ENCODE measurements at regions not wholly inside any gene's neighbourhood (a gene's known extent, or its start where the extent isn't known, plus 50 kb on each side); places are given as distances from the start of the nearest gene placed in this dataset.

- H3K27me3 ChIP-seq (ENCODE audit: insufficient read depth, low read length) = no peaks in the 10 kb centered on the region
- H3K4me3 ChIP-seq (ENCODE audit: low read length) = no peak overlapping the region
- H3K36me3 ChIP-seq (ENCODE audit: insufficient read depth, low read length) = no peaks in the 10 kb centered on the region
- H3K4me1 ChIP-seq (ENCODE audit: insufficient read depth, low read length) = no peaks in the 10 kb centered on the region
- no peak overlapping the region for H2AFZ ChIP-seq (ENCODE audit: low read depth, low read length)
- H3K9me3 ChIP-seq (ENCODE audit: low read length) = peaks cover 3% of the 10 kb centered on the region
Observed at GRCh38 chr15:66919421-66919820, 146.0 kb upstream of the SMAD3 start.

- Histone ChIP-seq H3K4me3 (ENCODE audit: low read length) (no peak overlapping the region), H2AFZ (ENCODE audit: low read depth, low read length) (no peak overlapping the region), H3K4me1 (ENCODE audit: insufficient read depth, low read length) (no peaks in the 10 kb centered on the region)
Observed at GRCh38 chr15:66921319-66921915, 144.0 kb upstream of the SMAD3 start.

GRCh38 chr15:66922608-66923007 is 142.8 kb upstream of the SMAD3 start:
- peaks cover 3% of the 10 kb centered on the region for H3K9me3 ChIP-seq (ENCODE audit: low read length)
- peaks cover 2% of the 10 kb centered on the region for H3K27me3 ChIP-seq (ENCODE audit: insufficient read depth, low read length)
- H2AFZ ChIP-seq (ENCODE audit: low read depth, low read length) = no peak overlapping the region
- no peaks in the 10 kb centered on the region for H3K36me3 ChIP-seq (ENCODE audit: insufficient read depth, low read length)
- H3K4me3 ChIP-seq (ENCODE audit: low read length) = no peak overlapping the region
- no peaks in the 10 kb centered on the region for H3K4me1 ChIP-seq (ENCODE audit: insufficient read depth, low read length)

More at GRCh38 chr15:66921319-66921915, 144.0 kb upstream of the SMAD3 start:
- Histone ChIP-seq H3K36me3 (ENCODE audit: insufficient read depth, low read length) (no peaks in the 10 kb centered on the region), H3K9me3 (ENCODE audit: low read length) (peaks cover 3% of the 10 kb centered on the region), H3K27me3 (ENCODE audit: insufficient read depth, low read length) (no peaks in the 10 kb centered on the region)

GRCh38 chr15:66923438-66923881 is 141.9 kb upstream of the SMAD3 start:
- Histone ChIP-seq H3K36me3 (ENCODE audit: insufficient read depth, low read length) (no peaks in the 10 kb centered on the region), H3K4me1 (ENCODE audit: insufficient read depth, low read length) (no peaks in the 10 kb centered on the region), H3K27me3 (ENCODE audit: insufficient read depth, low read length) (peaks cover 2% of the 10 kb centered on the region), H3K9me3 (ENCODE audit: low read length) (peaks cover 3% of the 10 kb centered on the region), H3K4me3 (ENCODE audit: low read length) (no peak overlapping the region), H2AFZ (ENCODE audit: low read depth, low read length) (no peak overlapping the region)

- H3K9me3 ChIP-seq (ENCODE audit: low read length) = peaks cover 3% of the 10 kb centered on the region
- H3K4me3 ChIP-seq (ENCODE audit: low read length) = no peak overlapping the region
- H3K4me1 ChIP-seq (ENCODE audit: insufficient read depth, low read length) = no peaks in the 10 kb centered on the region
- H3K36me3 ChIP-seq (ENCODE audit: insufficient read depth, low read length) = no peaks in the 10 kb centered on the region
- no peak overlapping the region for H2AFZ ChIP-seq (ENCODE audit: low read depth, low read length)
- H3K27me3 ChIP-seq (ENCODE audit: insufficient read depth, low read length) = peaks cover 2% of the 10 kb centered on the region
Observed at GRCh38 chr15:66924889-66925288, 140.5 kb upstream of the SMAD3 start.

- Histone ChIP-seq H3K4me3 (ENCODE audit: low read length) (no peak overlapping the region), H3K27me3 (ENCODE audit: insufficient read depth, low read length) (peaks cover 2% of the 10 kb centered on the region), H3K36me3 (ENCODE audit: insufficient read depth, low read length) (no peaks in the 10 kb centered on the region), H2AFZ (ENCODE audit: low read depth, low read length) (no peak overlapping the region), H3K4me1 (ENCODE audit: insufficient read depth, low read length) (no peaks in the 10 kb centered on the region), H3K9me3 (ENCODE audit: low read length) (peaks cover 3% of the 10 kb centered on the region)
Observed at GRCh38 chr15:66925721-66926120, 139.7 kb upstream of the SMAD3 start.

GRCh38 chr15:66927201-66928077 is 138.0 kb upstream of the SMAD3 start:
- Histone ChIP-seq H2AFZ (ENCODE audit: low read depth, low read length) (no peak overlapping the region), H3K27me3 (ENCODE audit: insufficient read depth, low read length) (peaks cover 2% of the 10 kb centered on the region), H3K4me3 (ENCODE audit: low read length) (no peak overlapping the region), H3K4me1 (ENCODE audit: insufficient read depth, low read length) (peaks cover 11% of the 10 kb centered on the region), H3K9me3 (ENCODE audit: low read length) (peaks cover 3% of the 10 kb centered on the region), H3K36me3 (ENCODE audit: insufficient read depth, low read length) (no peaks in the 10 kb centered on the region)

- Histone ChIP-seq H3K4me1 (ENCODE audit: insufficient read depth, low read length) (peaks cover 15% of the 10 kb centered on the region), H3K4me3 (ENCODE audit: low read length) (no peak overlapping the region), H3K9me3 (ENCODE audit: low read length) (no peaks in the 10 kb centered on the region), H3K27me3 (ENCODE audit: insufficient read depth, low read length) (peaks cover 2% of the 10 kb centered on the region), H2AFZ (ENCODE audit: low read depth, low read length) (no peak overlapping the region), H3K36me3 (ENCODE audit: insufficient read depth, low read length) (no peaks in the 10 kb centered on the region)
Observed at GRCh38 chr15:66928101-66928500, 137.3 kb upstream of the SMAD3 start.

GRCh38 chr15:66928784-66929183 is 136.6 kb upstream of the SMAD3 start:
- H3K4me1 ChIP-seq (ENCODE audit: insufficient read depth, low read length) = peaks cover 15% of the 10 kb centered on the region
- no peak overlapping the region for H2AFZ ChIP-seq (ENCODE audit: low read depth, low read length)
- no peak overlapping the region for H3K4me3 ChIP-seq (ENCODE audit: low read length)
- no peaks in the 10 kb centered on the region for H3K36me3 ChIP-seq (ENCODE audit: insufficient read depth, low read length)
- peaks cover 2% of the 10 kb centered on the region for H3K9me3 ChIP-seq (ENCODE audit: low read length)
- H3K27me3 ChIP-seq (ENCODE audit: insufficient read depth, low read length) = peaks cover 2% of the 10 kb centered on the region

- Histone ChIP-seq H3K27me3 (ENCODE audit: insufficient read depth, low read length) (peaks cover 2% of the 10 kb centered on the region), H3K4me3 (ENCODE audit: low read length) (no peak overlapping the region), H3K9me3 (ENCODE audit: low read length) (peaks cover 4% of the 10 kb centered on the region), H3K4me1 (ENCODE audit: insufficient read depth, low read length) (peaks cover 15% of the 10 kb centered on the region), H2AFZ (ENCODE audit: low read depth, low read length) (no peak overlapping the region), H3K36me3 (ENCODE audit: insufficient read depth, low read length) (no peaks in the 10 kb centered on the region)
Observed at GRCh38 chr15:66929843-66930402, 135.5 kb upstream of the SMAD3 start.

GRCh38 chr15:66931768-66932633 is 133.4 kb upstream of the SMAD3 start:
- H3K9me3 ChIP-seq (ENCODE audit: low read length) = peaks cover 4% of the 10 kb centered on the region
- peak overlapping the region; percentile 36 for H2AFZ ChIP-seq (ENCODE audit: low read depth, low read length)
- H3K27me3 ChIP-seq (ENCODE audit: insufficient read depth, low read length) = peaks cover 2% of the 10 kb centered on the region
- no peaks in the 10 kb centered on the region for H3K36me3 ChIP-seq (ENCODE audit: insufficient read depth, low read length)
- H3K4me3 ChIP-seq (ENCODE audit: low read length) = peak overlapping the region; percentile 32
- H3K4me1 ChIP-seq (ENCODE audit: insufficient read depth, low read length) = peaks cover 15% of the 10 kb centered on the region

GRCh38 chr15:66932634-66933024 is 132.8 kb upstream of the SMAD3 start:
- no peak overlapping the region for H2AFZ ChIP-seq (ENCODE audit: low read depth, low read length)
- H3K27me3 ChIP-seq (ENCODE audit: insufficient read depth, low read length) = no peaks in the 10 kb centered on the region
- H3K4me1 ChIP-seq (ENCODE audit: insufficient read depth, low read length) = peaks cover 15% of the 10 kb centered on the region
- no peak overlapping the region for H3K4me3 ChIP-seq (ENCODE audit: low read length)
- H3K9me3 ChIP-seq (ENCODE audit: low read length) = peaks cover 4% of the 10 kb centered on the region
- H3K36me3 ChIP-seq (ENCODE audit: insufficient read depth, low read length) = no peaks in the 10 kb centered on the region
